ENCODE measurements at regions not wholly inside any gene's neighbourhood (a gene's known extent, or its start where the extent isn't known, plus 50 kb on each side); places are given as distances from the start of the nearest gene placed in this dataset.

GRCh38 chr14:86933460-86933859, 1059.5 kb downstream of the GALC start:
- no peak for DNase-seq (ENCODE audit: low spot score)
- no peak overlapping the region for H3K4me3 ChIP-seq (replicated peaks in 1 of 3; ENCODE audit: insufficient read depth in 1 of 3, low read depth in 2 of 3, low read length in 3 of 3)
- no peaks in the 10 kb centered on the region for H4K20me1 ChIP-seq (ENCODE audit: insufficient read depth, low read length)
- H3K27me3 ChIP-seq (ENCODE audit: control insufficient read depth in 1 of 2, insufficient read depth in 2 of 2, low read length in 2 of 2): no peaks in the 10 kb centered on the region
- H3K4me1 ChIP-seq (ENCODE audit: insufficient read depth, low read length): no peaks in the 10 kb centered on the region
- intact Hi-C loops (cut with micrococcal nuclease; ENCODE audit: unreplicated experiment): no loop called here
- no peaks in the 10 kb centered on the region for H3K79me2 ChIP-seq (ENCODE audit: insufficient read depth, low read length)
- no TSS peak for BruUV-seq (replicated peaks)
- in situ Hi-C loops (cut with HindIII; ENCODE audit: extremely low pct_ligation_motif_present, low pct_unique_long_range_greater_than_20kb): no loop called here
- WGBS (ENCODE audit: low lambda C conversion rate): 3% methylated on average over 2 of the region's 2 CpGs
- H3K36me3 ChIP-seq (replicated peaks in 1 of 2; ENCODE audit: control insufficient read depth in 1 of 2, insufficient read depth in 2 of 2, low read length in 2 of 2): no peaks in the 10 kb centered on the region
- H3K9ac ChIP-seq (ENCODE audit: insufficient read depth, low read depth, low read length): no peak overlapping the region
- no peak for FAIRE-seq
- no peak for ATAC-seq
- H3K27ac ChIP-seq (ENCODE audit: extremely low read length, insufficient read depth, low read length): no peak overlapping the region
- POLR2A ChIA-PET: no interaction called here
- H2AFZ ChIP-seq (ENCODE audit: low read length): no peak overlapping the region
- no peaks in the 10 kb centered on the region for H3K9me3 ChIP-seq (ENCODE audit: low read length)
- no peak overlapping the region for H3K4me2 ChIP-seq (ENCODE audit: low read depth, low read length)
- CTCF ChIA-PET (ENCODE audit: low intra/inter-chr PET ratio, low total read pairs): no interaction called here
- TF ChIP-seq ZNF609 (CRISPR knock-in tag; IDR thresholded peaks at IDR 0.05; ENCODE audit: borderline replicate concordance) (no peak), ZNF264 (CRISPR knock-in tag; IDR thresholded peaks at IDR 0.05) (no peak), ZNF256 (CRISPR knock-in tag; conservative IDR thresholded peaks at IDR 0.05) (no peak), DMAP1 (CRISPR knock-in tag; IDR thresholded peaks at IDR 0.05) (no peak), ZBTB49 (CRISPR knock-in tag; IDR thresholded peaks at IDR 0.05; ENCODE audit: borderline replicate concordance) (no peak), MXD1 (CRISPR knock-in tag; IDR thresholded peaks at IDR 0.05) (no peak), ZNF567 (CRISPR knock-in tag; IDR thresholded peaks at IDR 0.05; ENCODE audit: borderline replicate concordance) (no peak), FOXK1 (CRISPR knock-in tag; IDR thresholded peaks at IDR 0.05; ENCODE audit: borderline replicate concordance, low read depth) (no peak), ZNF746 (CRISPR knock-in tag; IDR thresholded peaks at IDR 0.05) (no peak), ZNF691 (CRISPR knock-in tag; IDR thresholded peaks at IDR 0.05; ENCODE audit: borderline replicate concordance, low read depth) (no peak), MAFK (conservative IDR thresholded peaks at IDR 0.05 in 1 of 2, IDR thresholded peaks at IDR 0.05 in 1 of 2; ENCODE audit: low read length in 2 of 2) (no peak), PCBP2 (optimal IDR thresholded peaks at IDR 0.05; ENCODE audit: low read depth, low read length, poor library complexity, severe bottlenecking) (no peak), ERF (CRISPR knock-in tag; IDR thresholded peaks at IDR 0.05) (no peak), HNF1B (CRISPR knock-in tag; IDR thresholded peaks at IDR 0.05) (no peak)
